ENCODE measurements at regions not wholly inside any gene's neighbourhood (a gene's known extent, or its start where the extent isn't known, plus 50 kb on each side); places are given as distances from the start of the nearest gene placed in this dataset.
A peak's percentile ranks its signal among the peaks of the same experiment; 100 is the strongest.

DNA sequence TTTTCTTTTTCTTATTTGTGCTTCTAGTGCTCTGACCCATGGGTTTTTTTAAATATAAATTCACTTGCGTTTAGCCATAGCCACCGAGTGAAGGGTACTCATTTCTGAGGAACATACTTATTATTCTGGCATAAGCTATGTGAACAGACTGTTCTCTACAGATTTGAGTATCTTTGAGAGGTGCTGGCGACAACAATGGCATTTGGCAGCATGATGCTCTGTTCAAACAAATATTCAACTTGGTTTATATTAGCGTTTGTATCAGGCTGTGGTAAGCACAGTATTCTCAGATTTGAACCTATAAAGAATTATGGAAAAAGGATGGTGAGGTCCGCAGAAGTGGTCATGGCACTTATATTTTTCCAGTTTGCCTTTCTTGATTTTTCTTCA lies 108.7 kb upstream of the LIMCH1 start:
- Histone ChIP-seq H3K4me1 (ENCODE audit: control insufficient read depth in 5 of 5, insufficient read depth in 5 of 5, low read length in 5 of 5) (peaks cover 14 to 86% (median 62%) of the 10 kb centered on the region in 5 donors), H3K27ac (ENCODE audit: low read depth in 1 of 2, low read length in 1 of 2) (peak overlapping the region in 1 of 2 donors; percentile 55), H3K9me3 (ENCODE audit: control insufficient read depth in 4 of 4, insufficient read depth in 3 of 4, low read length in 3 of 4) (no peaks in the 10 kb centered on the region), H3K9ac (ENCODE audit: insufficient read depth in 1 of 2, low read length in 2 of 2) (no peak overlapping the region), H3K36me3 (ENCODE audit: control insufficient read depth in 4 of 4, insufficient read depth in 4 of 4, low read length in 4 of 4) (no peaks in the 10 kb centered on the region), H3K4me3 (no peak overlapping the region), H3K27me3 (ENCODE audit: control insufficient read depth in 3 of 3, insufficient read depth in 3 of 3, low read length in 2 of 3) (no peaks in the 10 kb centered on the region)
- TF ChIP-seq, protein P1, sequence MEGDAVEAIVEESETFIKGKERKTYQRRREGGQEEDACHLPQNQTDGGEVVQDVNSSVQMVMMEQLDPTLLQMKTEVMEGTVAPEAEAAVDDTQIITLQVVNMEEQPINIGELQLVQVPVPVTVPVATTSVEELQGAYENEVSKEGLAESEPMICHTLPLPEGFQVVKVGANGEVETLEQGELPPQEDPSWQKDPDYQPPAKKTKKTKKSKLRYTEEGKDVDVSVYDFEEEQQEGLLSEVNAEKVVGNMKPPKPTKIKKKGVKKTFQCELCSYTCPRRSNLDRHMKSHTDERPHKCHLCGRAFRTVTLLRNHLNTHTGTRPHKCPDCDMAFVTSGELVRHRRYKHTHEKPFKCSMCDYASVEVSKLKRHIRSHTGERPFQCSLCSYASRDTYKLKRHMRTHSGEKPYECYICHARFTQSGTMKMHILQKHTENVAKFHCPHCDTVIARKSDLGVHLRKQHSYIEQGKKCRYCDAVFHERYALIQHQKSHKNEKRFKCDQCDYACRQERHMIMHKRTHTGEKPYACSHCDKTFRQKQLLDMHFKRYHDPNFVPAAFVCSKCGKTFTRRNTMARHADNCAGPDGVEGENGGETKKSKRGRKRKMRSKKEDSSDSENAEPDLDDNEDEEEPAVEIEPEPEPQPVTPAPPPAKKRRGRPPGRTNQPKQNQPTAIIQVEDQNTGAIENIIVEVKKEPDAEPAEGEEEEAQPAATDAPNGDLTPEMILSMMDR (IDR thresholded peaks at IDR 0.05; ENCODE audit: control extremely low read depth, extremely low read depth): no peak
- DNase-seq (no peak), ATAC-seq (ENCODE audit: insufficient read depth, low FRiP score) (no peak)
- WGBS, 2 donors: 49 to 65% methylated on average over 5 of the region's 5 CpGs

- peak overlapping the region in 1 of 2 donors; percentile 9 for H3K27ac ChIP-seq (ENCODE audit: low read depth in 1 of 2, low read length in 1 of 2)
- ATAC-seq (ENCODE audit: insufficient read depth, low FRiP score): no peak
- DNase-seq: peak; percentile 49 to 91 (median 89)
- 73 to 85% methylated on average over 1 of the region's 1 CpG for WGBS, 2 donors
- no peak overlapping the region for H3K4me3 ChIP-seq
- H3K27me3 ChIP-seq (ENCODE audit: control insufficient read depth in 3 of 3, insufficient read depth in 3 of 3, low read length in 2 of 3): no peaks in the 10 kb centered on the region
- no peak overlapping the region for H3K9ac ChIP-seq (ENCODE audit: insufficient read depth in 1 of 2, low read length in 2 of 2)
- H3K36me3 ChIP-seq (ENCODE audit: control insufficient read depth in 4 of 4, insufficient read depth in 4 of 4, low read length in 4 of 4): no peaks in the 10 kb centered on the region
- TF ChIP-seq, protein P1 (IDR thresholded peaks at IDR 0.05; ENCODE audit: control extremely low read depth, extremely low read depth): no peak
- peaks cover 13 to 72% (median 49%) of the 10 kb centered on the region in 5 donors for H3K4me1 ChIP-seq (ENCODE audit: control insufficient read depth in 5 of 5, insufficient read depth in 5 of 5, low read length in 5 of 5)
- no peaks in the 10 kb centered on the region for H3K9me3 ChIP-seq (ENCODE audit: control insufficient read depth in 4 of 4, insufficient read depth in 3 of 4, low read length in 3 of 4)
Measured at GRCh38 chr4:41430792-41431191, 107.2 kb upstream of the LIMCH1 start.

DNA sequence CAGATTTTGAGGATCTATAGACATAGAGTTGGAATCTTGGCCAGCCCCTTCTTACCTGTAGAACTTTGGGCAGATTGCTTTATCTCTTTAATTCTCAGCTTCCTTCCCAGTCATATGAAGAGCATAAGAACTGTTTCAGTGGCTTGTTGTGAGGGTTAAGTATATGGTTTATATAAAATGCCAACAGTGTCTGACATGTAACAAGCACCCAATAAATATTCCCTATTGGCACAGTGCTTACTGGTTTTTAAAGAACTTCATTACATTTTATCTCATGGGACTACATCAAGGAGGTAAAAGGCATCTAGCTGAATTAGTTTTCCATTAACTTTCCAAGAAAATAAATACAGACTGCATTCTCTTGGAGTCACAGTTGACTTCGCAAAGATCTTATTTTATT lies 106.7 kb upstream of the LIMCH1 start:
- Histone ChIP-seq H3K4me1 (ENCODE audit: control insufficient read depth in 5 of 5, insufficient read depth in 5 of 5, low read length in 5 of 5) (peaks cover 15 to 74% (median 48%) of the 10 kb centered on the region in 5 donors), H3K4me3 (no peak overlapping the region), H3K9ac (ENCODE audit: insufficient read depth in 1 of 2, low read length in 2 of 2) (no peak overlapping the region), H3K27me3 (ENCODE audit: control insufficient read depth in 3 of 3, insufficient read depth in 3 of 3, low read length in 2 of 3) (no peaks in the 10 kb centered on the region), H3K9me3 (ENCODE audit: control insufficient read depth in 4 of 4, insufficient read depth in 3 of 4, low read length in 3 of 4) (no peaks in the 10 kb centered on the region), H3K36me3 (ENCODE audit: control insufficient read depth in 4 of 4, insufficient read depth in 4 of 4, low read length in 4 of 4) (no peaks in the 10 kb centered on the region), H3K27ac (ENCODE audit: low read depth in 1 of 2, low read length in 1 of 2) (peak overlapping the region in 1 of 2 donors; percentile 9)
- DNase-seq: peak in 2 of 3 donors; percentile 79
- WGBS, 2 donors: 81 to 97% methylated on average over 1 of the region's 1 CpG
- TF ChIP-seq, protein P1 (IDR thresholded peaks at IDR 0.05; ENCODE audit: control extremely low read depth, extremely low read depth): no peak
- no peak for ATAC-seq (ENCODE audit: insufficient read depth, low FRiP score)

DNA sequence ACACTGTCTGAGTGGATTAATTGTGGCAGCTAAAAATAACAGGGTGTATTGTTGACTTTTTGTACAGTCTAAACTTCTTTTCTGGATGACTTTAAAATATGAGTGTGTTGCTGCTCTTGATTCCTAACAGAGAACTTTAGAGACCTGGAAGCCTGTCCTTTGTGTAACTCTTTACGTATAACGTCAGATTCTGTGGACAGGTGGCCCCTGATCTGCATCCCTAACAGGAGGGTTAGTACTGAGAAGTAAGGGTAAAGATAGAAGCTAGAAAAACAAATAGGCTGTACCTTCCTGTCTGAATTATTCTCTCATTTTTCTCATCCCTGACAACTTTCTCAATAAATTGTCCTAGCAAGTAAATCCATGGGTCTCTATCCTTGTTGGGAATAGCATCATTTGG lies 105.7 kb upstream of the LIMCH1 start:
- ATAC-seq (ENCODE audit: insufficient read depth, low FRiP score): no peak
- H3K4me1 ChIP-seq (ENCODE audit: control insufficient read depth in 5 of 5, insufficient read depth in 5 of 5, low read length in 5 of 5): peaks cover 15 to 74% (median 45%) of the 10 kb centered on the region in 5 donors

More for the DNA sequence above, 105.7 kb upstream of the LIMCH1 start:
- no peaks in the 10 kb centered on the region for H3K27me3 ChIP-seq (ENCODE audit: control insufficient read depth in 3 of 3, insufficient read depth in 3 of 3, low read length in 2 of 3)
- no peaks in the 10 kb centered on the region for H3K9me3 ChIP-seq (ENCODE audit: control insufficient read depth in 4 of 4, insufficient read depth in 3 of 4, low read length in 3 of 4)
- H3K4me3 ChIP-seq: no peak overlapping the region
- TF ChIP-seq, protein P1 (IDR thresholded peaks at IDR 0.05; ENCODE audit: control extremely low read depth, extremely low read depth): no peak
- no peaks in the 10 kb centered on the region for H3K36me3 ChIP-seq (ENCODE audit: control insufficient read depth in 4 of 4, insufficient read depth in 4 of 4, low read length in 4 of 4)
- H3K27ac ChIP-seq (ENCODE audit: low read depth in 1 of 2, low read length in 1 of 2): peak overlapping the region; percentile 39 to 47
- WGBS, 2 donors: 68 to 81% methylated on average over 2 of the region's 2 CpGs
- no peak overlapping the region for H3K9ac ChIP-seq (ENCODE audit: insufficient read depth in 1 of 2, low read length in 2 of 2)
- no peak for DNase-seq
